Mesenchymal stem cell (in vitro differentiated cells and primary cell): ENCODE measurements at regions not wholly inside any gene's neighbourhood (a gene's known extent, or its start where the extent isn't known, plus 50 kb on each side); places are given as distances from the start of the nearest gene placed in this dataset.

Experiments
- DNase-seq: peaks from one replicate; pipeline ENCODE4 v3.0.0-alpha.2; 2013
- H2AFZ ChIP-seq: one replicate; pipeline ENCODE4 v1.6.1; 2013; ENCODE audit warnings: low read depth, mild to moderate bottlenecking, control low read depth, inconsistent platforms, low read length, moderate library complexity
- H2AK5ac ChIP-seq: 2 replicates; pipeline ENCODE4 v1.6.1; 2013; ENCODE audit warnings: low read length, moderate library complexity, mild to moderate bottlenecking, inconsistent platforms; ENCODE audit not compliant: severe bottlenecking
- H2BK120ac ChIP-seq: one replicate; pipeline ENCODE4 v1.6.1; 2013; ENCODE audit warnings: low read depth, mild to moderate bottlenecking, inconsistent platforms, low read length, moderate library complexity
- H2BK12ac ChIP-seq, 2 experiments: one replicate each; pipeline ENCODE4 v1.6.1; 2013; ENCODE audit warnings: inconsistent platforms in 2 of 2, low read length in 2 of 2, mild to moderate bottlenecking in 2 of 2, moderate library complexity in 2 of 2, control low read depth in 1 of 2
- H2BK15ac ChIP-seq: one replicate; pipeline ENCODE4 v1.6.1; 2013; ENCODE audit warnings: mild to moderate bottlenecking, low read depth, inconsistent platforms; ENCODE audit not compliant: poor library complexity, severe bottlenecking
- H2BK5ac ChIP-seq: 2 replicates; pipeline ENCODE4 v1.6.1; 2013; ENCODE audit warnings: low read depth, mild to moderate bottlenecking, low read length, control low read depth, inconsistent platforms; ENCODE audit not compliant: poor library complexity, severe bottlenecking
- H3K14ac ChIP-seq, 2 experiments: one replicate each; pipeline ENCODE4 v1.6.1; 2013; ENCODE audit warnings: inconsistent platforms in 2 of 2, low read length in 2 of 2, control low read depth in 1 of 2, mild to moderate bottlenecking in 1 of 2, moderate library complexity in 1 of 2
- H3K18ac ChIP-seq, 2 experiments: one replicate each; pipeline ENCODE4 v1.6.1; 2013; ENCODE audit warnings: inconsistent platforms in 2 of 2, low read length in 2 of 2, control low read depth in 1 of 2, low read depth in 1 of 2, mild to moderate bottlenecking in 1 of 2
- H3K23ac ChIP-seq, 2 experiments: one replicate each; pipeline ENCODE4 v1.6.1; 2013; ENCODE audit warnings: inconsistent platforms in 2 of 2, low read length in 2 of 2, mild to moderate bottlenecking in 2 of 2, moderate library complexity in 2 of 2, control low read depth in 1 of 2
- H3K27ac ChIP-seq: 2 replicates; pipeline ENCODE4 v1.5.1; 2013; ENCODE audit warnings: mild to moderate bottlenecking, moderate library complexity, low read length, control low read depth, inconsistent platforms; ENCODE audit not compliant: poor library complexity, severe bottlenecking
- H3K27me3 ChIP-seq, 2 experiments: 2 replicates each; pipeline versions ENCODE4 v1.6.1 to v1.7.0; 2013; ENCODE audit warnings: low read length in 2 of 2, mild to moderate bottlenecking in 2 of 2, moderate library complexity in 2 of 2, control low read depth in 1 of 2, inconsistent platforms in 1 of 2; ENCODE audit not compliant: control insufficient read depth in 1 of 2, insufficient read depth in 1 of 2
- H3K36me3 ChIP-seq, 2 experiments: 2 replicates each; pipeline versions ENCODE4 v1.6.1 to v1.7.0; 2013; ENCODE audit warnings: low read length in 2 of 2, control low read depth in 1 of 2, inconsistent platforms in 1 of 2, low read depth in 1 of 2, mild to moderate bottlenecking in 1 of 2; ENCODE audit not compliant: insufficient read depth in 2 of 2, control insufficient read depth in 1 of 2
- H3K4ac ChIP-seq, 2 experiments: one replicate each; pipeline ENCODE4 v1.6.1; 2013; ENCODE audit warnings: inconsistent platforms in 2 of 2, low read length in 2 of 2, mild to moderate bottlenecking in 2 of 2, moderate library complexity in 2 of 2, control low read depth in 1 of 2, low read depth in 1 of 2
- H3K4me1 ChIP-seq: 2 replicates; pipeline ENCODE4 v1.6.1; 2013; ENCODE audit warnings: low read depth, low read length, control low read depth; ENCODE audit not compliant: control insufficient read depth, insufficient read depth
- H3K4me2 ChIP-seq: 2 replicates; pipeline ENCODE4 v1.6.1; 2013; ENCODE audit warnings: low read length, mild to moderate bottlenecking, inconsistent platforms; ENCODE audit not compliant: poor library complexity, severe bottlenecking
- H3K4me3 ChIP-seq, 2 experiments: 2 replicates each; pipeline versions ENCODE4 v1.5.1 to v1.7.0; 2013; ENCODE audit warnings: low read length in 2 of 2, mild to moderate bottlenecking in 2 of 2, control low read depth in 1 of 2, low read depth in 1 of 2; ENCODE audit not compliant: insufficient read depth in 1 of 2
- H3K79me1 ChIP-seq: replicated peaks from 2 replicates; pipeline ENCODE4 v1.6.1; 2013; ENCODE audit warnings: mild to moderate bottlenecking, control low read depth, low read length, inconsistent platforms; ENCODE audit not compliant: poor library complexity, severe bottlenecking
- H3K9ac ChIP-seq: 2 replicates; pipeline ENCODE4 v1.7.0; 2013; ENCODE audit warnings: mild to moderate bottlenecking, low read length, moderate library complexity
- H3K9me3 ChIP-seq: 2 replicates; pipeline ENCODE4 v1.7.0; 2013; ENCODE audit warnings: mild to moderate bottlenecking, low read length; ENCODE audit not compliant: control insufficient read depth
- H4K8ac ChIP-seq: one replicate; pipeline ENCODE4 v1.6.1; 2013; ENCODE audit warnings: inconsistent platforms, mild to moderate bottlenecking, low read length, moderate library complexity
- H4K91ac ChIP-seq: one replicate; pipeline ENCODE4 v1.6.1; 2013; ENCODE audit warnings: mild to moderate bottlenecking, low read length, inconsistent platforms
- WGBS: methylation state at CpG from one replicate; pipeline ENCODE4 v1.1.7; 2013; ENCODE audit warnings: mixed read lengths; 5-methylcytosine and 5-hydroxymethylcytosine counted together

GRCh38 chr18:76053551-76053950 is 441.5 kb downstream of the ZNF516 start:
- H3K4ac ChIP-seq, result no peak overlapping the region
- no peak overlapping the region for H4K91ac ChIP-seq
- 89% methylated on average over 8 of the region's 8 CpGs for WGBS
- no peaks in the 10 kb centered on the region for H3K36me3 ChIP-seq
- H3K4me1 ChIP-seq, result no peaks in the 10 kb centered on the region
- H3K4me2 ChIP-seq, result no peak overlapping the region
- no peak overlapping the region for H4K8ac ChIP-seq
- no peak overlapping the region for H2BK15ac ChIP-seq
- no peak overlapping the region for H2BK5ac ChIP-seq
- H2AFZ ChIP-seq, result no peak overlapping the region
- no peak overlapping the region for H3K9ac ChIP-seq
- H2BK12ac ChIP-seq, result no peak overlapping the region
- DNase-seq, result no peak
- H2AK5ac ChIP-seq, result no peak overlapping the region
- no peak overlapping the region for H3K23ac ChIP-seq
- H2BK120ac ChIP-seq, result no peak overlapping the region
- H3K79me1 ChIP-seq, result no peaks in the 10 kb centered on the region
- H3K14ac ChIP-seq, result no peak overlapping the region
- H3K9me3 ChIP-seq, result no peaks in the 10 kb centered on the region
- no peak overlapping the region for H3K4me3 ChIP-seq
- no peak overlapping the region for H3K18ac ChIP-seq
- H3K27ac ChIP-seq, result no peak overlapping the region
- peaks cover 0 to 6% of the 10 kb centered on the region in 2 experiments for H3K27me3 ChIP-seq

GRCh38 chr18:76052227-76052595 is 442.8 kb downstream of the ZNF516 start:
- H3K27me3 ChIP-seq, result peaks cover 0 to 6% of the 10 kb centered on the region in 2 experiments

DNA sequence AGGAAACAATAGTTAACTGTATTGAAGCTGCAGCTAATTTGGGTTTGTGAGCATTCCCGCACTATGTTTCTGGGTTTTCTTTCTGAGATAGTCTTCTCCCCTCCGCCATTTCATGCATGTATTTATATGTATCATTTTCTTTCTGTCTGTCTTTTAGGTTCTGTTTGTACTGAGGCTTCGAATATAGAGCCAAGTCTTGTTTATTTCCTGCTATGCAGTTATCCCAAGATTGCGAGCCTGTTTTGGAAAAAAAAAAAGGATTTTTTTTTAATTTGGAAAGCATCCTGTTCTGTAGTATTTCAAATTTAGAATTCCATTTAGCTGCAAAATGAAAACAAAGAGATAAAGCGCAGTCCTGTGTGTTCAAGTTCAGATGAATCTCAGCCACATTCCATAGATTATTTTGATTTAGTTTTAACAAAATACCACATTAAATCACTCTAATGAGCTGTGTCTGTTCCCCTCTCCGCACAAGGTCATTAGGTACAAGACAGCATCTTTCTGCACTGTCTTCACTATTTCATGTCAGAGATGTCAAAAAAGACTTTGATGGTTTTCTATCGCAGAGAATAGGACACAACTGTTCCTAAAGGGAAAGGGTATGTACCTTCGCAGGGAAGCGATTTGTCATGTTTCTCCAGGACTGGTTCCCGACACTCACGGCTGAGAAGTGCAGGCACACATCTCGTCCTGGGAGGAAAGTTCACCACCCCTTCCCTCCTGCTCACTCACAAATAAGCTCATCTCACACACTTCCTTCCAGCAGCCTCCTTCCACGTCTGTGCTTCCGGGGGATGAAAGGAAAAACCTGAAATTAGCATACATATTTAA is 443.4 kb downstream of the ZNF516 start:
- Histone ChIP-seq H3K4me1 (no peaks in the 10 kb centered on the region), H3K36me3 (no peaks in the 10 kb centered on the region), H3K14ac (no peak overlapping the region), H3K23ac (no peak overlapping the region), H3K4me2 (no peak overlapping the region), H2BK15ac (no peak overlapping the region), H2BK5ac (no peak overlapping the region), H3K9ac (no peak overlapping the region), H3K27ac (no peak overlapping the region), H2BK12ac (no peak overlapping the region), H3K9me3 (no peaks in the 10 kb centered on the region), H3K27me3 (peaks cover 0 to 6% of the 10 kb centered on the region in 2 experiments), H3K4ac (no peak overlapping the region), H2AFZ (no peak overlapping the region), H3K4me3 (no peak overlapping the region), H4K91ac (no peak overlapping the region), H2BK120ac (no peak overlapping the region), H2AK5ac (no peak overlapping the region), H3K79me1 (no peaks in the 10 kb centered on the region), H4K8ac (no peak overlapping the region), H3K18ac (no peak overlapping the region)
- 66% methylated on average over 10 of the region's 14 CpGs for WGBS
- no peak for DNase-seq

More at GRCh38 chr18:76052227-76052595, 442.8 kb downstream of the ZNF516 start:
- Histone ChIP-seq H3K4me3 (no peak overlapping the region), H3K4ac (no peak overlapping the region), H4K91ac (no peak overlapping the region), H3K4me2 (no peak overlapping the region), H2BK120ac (no peak overlapping the region), H2AFZ (no peak overlapping the region), H3K79me1 (no peaks in the 10 kb centered on the region), H3K4me1 (no peaks in the 10 kb centered on the region), H2BK5ac (no peak overlapping the region), H3K18ac (no peak overlapping the region), H3K9ac (no peak overlapping the region), H2BK12ac (no peak overlapping the region), H3K14ac (no peak overlapping the region), H3K36me3 (no peaks in the 10 kb centered on the region), H3K9me3 (no peaks in the 10 kb centered on the region), H2BK15ac (no peak overlapping the region), H4K8ac (no peak overlapping the region), H3K27ac (no peak overlapping the region), H2AK5ac (no peak overlapping the region), H3K23ac (no peak overlapping the region)
- no peak for DNase-seq
- 87% methylated on average over 9 of the region's 9 CpGs for WGBS

DNA sequence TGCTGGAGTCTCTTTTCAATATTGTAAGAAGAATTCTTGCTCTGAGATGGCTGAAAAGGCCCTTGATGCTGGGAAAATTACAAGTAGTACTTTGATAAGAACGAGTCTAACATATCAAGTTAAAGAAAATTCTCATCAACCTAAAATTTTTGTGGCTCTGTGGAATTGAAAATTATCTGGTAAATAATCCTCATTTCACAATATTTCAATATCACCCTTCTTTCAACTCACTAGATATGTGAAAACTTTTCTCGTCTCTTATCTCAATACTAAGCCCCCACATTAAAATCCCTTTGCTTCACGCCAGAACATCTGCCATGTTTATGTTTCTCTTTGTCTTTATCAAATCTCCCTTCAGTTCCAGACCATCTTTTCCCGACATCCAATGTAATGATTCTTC is 448.8 kb downstream of the ZNF516 start:
- WGBS, result 86% methylated on average over 3 of the region's 4 CpGs
- Histone ChIP-seq H2BK15ac (no peak overlapping the region), H3K4me3 (no peak overlapping the region)

More for the DNA sequence above, 448.8 kb downstream of the ZNF516 start:
- no peak overlapping the region for H3K4me2 ChIP-seq
- no peak overlapping the region for H2BK5ac ChIP-seq
- H3K4ac ChIP-seq, result no peak overlapping the region
- no peak for DNase-seq
- no peaks in the 10 kb centered on the region for H3K36me3 ChIP-seq
- no peak overlapping the region for H3K18ac ChIP-seq
- no peak overlapping the region for H4K91ac ChIP-seq
- H3K23ac ChIP-seq, result no peak overlapping the region
- no peak overlapping the region for H3K14ac ChIP-seq
- no peaks in the 10 kb centered on the region for H3K27me3 ChIP-seq
- H2AFZ ChIP-seq, result no peak overlapping the region
- H3K9ac ChIP-seq, result no peak overlapping the region
- no peaks in the 10 kb centered on the region for H3K79me1 ChIP-seq
- H3K4me1 ChIP-seq, result no peaks in the 10 kb centered on the region
- H3K27ac ChIP-seq, result no peak overlapping the region
- H2BK12ac ChIP-seq, result no peak overlapping the region
- no peaks in the 10 kb centered on the region for H3K9me3 ChIP-seq
- H4K8ac ChIP-seq, result no peak overlapping the region
- no peak overlapping the region for H2AK5ac ChIP-seq
- H2BK120ac ChIP-seq, result no peak overlapping the region
